Activated naive CD4-positive, alpha-beta T cell treated with anti-CD3 and anti-CD28 coated beads, Interleukin-2, amount 10 ng/mL, durations not matched to agents 7 days and 5 days (primary cell): ENCODE measurements at regions not wholly inside any gene's neighbourhood (a gene's known extent, or its start where the extent isn't known, plus 50 kb on each side); places are given as distances from the start of the nearest gene placed in this dataset.

Experiments
- CTCF ChIA-PET: fragments of 350-600 bp; sonication (Branson Sonifier 250); formaldehyde crosslinking; loops from one replicate; lab custom pipeline; 2021; ENCODE audit warnings: antibody characterized with exemption; lab: Charles Lee
- DNase-seq: peaks from one replicate; pipeline ENCODE4 v3.0.0-alpha.2; 2020
- H3K27ac Mint-ChIP-seq: one replicate; pipeline ENCODE4 v1.8.0; 2021; ENCODE audit warnings: mild to moderate bottlenecking, moderate library complexity, mixed read lengths
- H3K27me3 Mint-ChIP-seq: one replicate; pipeline ENCODE4 v1.8.0; 2021; ENCODE audit warnings: mild to moderate bottlenecking, mixed read lengths
- H3K36me3 Mint-ChIP-seq: one replicate; pipeline ENCODE4 v1.8.0; 2021; ENCODE audit warnings: mixed read lengths
- H3K4me1 Mint-ChIP-seq: one replicate; pipeline ENCODE4 v1.8.0; 2021; ENCODE audit warnings: mixed read lengths
- H3K4me3 Mint-ChIP-seq: one replicate; pipeline ENCODE4 v1.8.0; 2021; ENCODE audit warnings: mild to moderate bottlenecking, moderate library complexity, mixed read lengths
- H3K9me3 Mint-ChIP-seq: one replicate; pipeline ENCODE4 v1.8.0; 2021; ENCODE audit warnings: mixed read lengths

DNA sequence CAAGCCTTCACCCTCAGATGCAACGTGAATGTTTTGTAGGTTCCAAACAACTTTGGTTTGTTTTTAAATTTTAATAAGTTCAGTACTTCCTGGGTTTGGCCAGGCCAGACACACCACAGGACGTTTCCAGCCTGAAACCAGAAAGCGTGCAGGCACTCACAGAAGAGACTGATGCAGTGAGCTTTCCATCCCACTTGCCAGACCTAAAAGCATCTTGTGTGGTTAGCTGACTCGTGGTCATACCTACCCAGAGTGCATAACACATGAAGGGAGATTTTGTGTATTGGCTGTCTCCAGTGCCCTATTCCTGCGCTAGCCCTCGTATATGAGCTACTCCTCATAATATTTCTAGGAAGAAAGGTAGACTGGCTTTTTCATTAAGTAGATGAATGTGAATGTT is 297.3 kb upstream of the FAR2 start:
- CTCF ChIA-PET: no interaction called here
- DNase-seq: no peak
- Mint-ChIP-seq H3K36me3 (no peaks in the 10 kb centered on the region), H3K27ac (no peak overlapping the region), H3K27me3 (no peaks in the 10 kb centered on the region), H3K9me3 (peaks cover 2% of the 10 kb centered on the region), H3K4me3 (no peak overlapping the region), H3K4me1 (no peaks in the 10 kb centered on the region)

DNA sequence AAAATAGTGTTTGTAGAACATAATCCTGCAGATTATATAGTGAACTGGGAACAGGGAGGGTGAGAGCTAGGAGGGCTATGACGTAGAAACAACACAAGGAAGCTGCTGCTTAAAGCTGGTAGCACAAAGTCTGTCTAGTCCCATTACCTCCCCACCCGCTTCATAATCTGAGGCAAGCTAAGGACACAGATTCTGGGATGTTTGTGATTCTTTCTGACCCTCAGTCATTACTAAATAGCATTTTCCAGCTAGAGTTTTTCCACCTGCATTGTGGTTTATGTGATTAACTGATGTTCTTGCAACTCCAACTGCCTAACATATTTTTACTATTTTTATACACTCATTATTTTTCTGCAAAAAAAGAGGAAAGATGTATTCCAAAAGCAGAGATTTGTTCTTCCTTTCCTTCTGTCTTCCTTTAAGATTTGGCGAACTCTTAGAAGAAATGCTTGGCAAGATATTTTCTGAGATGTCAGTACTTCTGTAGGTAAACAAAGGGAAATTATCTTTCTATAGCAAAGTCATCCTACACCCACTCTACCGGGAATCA is 293.2 kb upstream of the FAR2 start:
- CTCF ChIA-PET: no interaction called here
- Mint-ChIP-seq H3K27me3 (no peaks in the 10 kb centered on the region), H3K9me3 (peaks cover 2% of the 10 kb centered on the region), H3K4me1 (no peaks in the 10 kb centered on the region), H3K27ac (no peak overlapping the region), H3K36me3 (no peaks in the 10 kb centered on the region), H3K4me3 (no peak overlapping the region)
- DNase-seq: no peak

DNA sequence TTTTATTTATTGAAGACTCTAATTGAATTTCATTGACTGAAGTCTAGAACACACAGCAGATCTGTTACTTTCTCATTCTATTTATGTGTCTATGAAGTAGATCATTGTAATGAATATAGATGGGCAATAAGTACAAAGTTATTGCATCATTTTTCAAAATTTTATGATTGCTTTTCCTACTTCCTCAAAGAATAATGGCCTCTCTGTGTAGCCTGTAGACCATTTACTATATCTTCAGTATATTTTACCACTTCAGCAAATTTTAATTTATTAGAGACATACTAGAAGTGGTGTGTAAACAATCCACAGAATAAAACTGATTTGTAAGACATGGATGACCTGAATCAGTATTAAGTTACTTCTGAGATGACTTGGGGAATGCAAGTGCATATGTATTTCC is 291.7 kb upstream of the FAR2 start:
- CTCF ChIA-PET: no interaction called here
- H3K4me3 Mint-ChIP-seq: no peak overlapping the region

DNA sequence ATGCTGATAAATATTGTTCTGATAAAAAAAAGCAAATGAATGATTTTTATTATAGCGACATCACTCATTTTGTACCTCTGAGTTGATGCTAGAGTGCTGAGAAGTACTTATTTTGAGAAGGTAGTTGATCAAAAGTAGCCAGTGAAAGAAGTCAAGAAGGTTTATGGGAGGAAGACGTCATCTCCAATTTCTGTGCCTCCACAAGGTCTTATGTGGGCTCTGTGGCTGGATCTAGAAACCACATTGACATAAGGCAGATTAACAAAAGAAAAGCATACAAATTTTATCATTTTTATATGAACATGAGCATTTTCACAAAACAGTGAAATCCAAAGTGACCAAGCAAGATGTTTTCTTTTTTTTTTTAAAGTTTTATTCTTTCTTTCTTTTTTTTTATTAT is 289.5 kb upstream of the FAR2 start:
- H3K27me3 Mint-ChIP-seq: peaks cover 5% of the 10 kb centered on the region
- no peak overlapping the region for H3K27ac Mint-ChIP-seq
- H3K4me3 Mint-ChIP-seq: no peak overlapping the region
- no peaks in the 10 kb centered on the region for H3K4me1 Mint-ChIP-seq
- H3K36me3 Mint-ChIP-seq: no peaks in the 10 kb centered on the region
- CTCF ChIA-PET: no interaction called here
- no peak for DNase-seq
- H3K9me3 Mint-ChIP-seq: no peaks in the 10 kb centered on the region

More for the DNA sequence above, 291.7 kb upstream of the FAR2 start:
- Mint-ChIP-seq H3K27ac (no peak overlapping the region), H3K36me3 (no peaks in the 10 kb centered on the region), H3K27me3 (no peaks in the 10 kb centered on the region), H3K4me1 (no peaks in the 10 kb centered on the region), H3K9me3 (peaks cover 2% of the 10 kb centered on the region)
- no peak for DNase-seq

DNA sequence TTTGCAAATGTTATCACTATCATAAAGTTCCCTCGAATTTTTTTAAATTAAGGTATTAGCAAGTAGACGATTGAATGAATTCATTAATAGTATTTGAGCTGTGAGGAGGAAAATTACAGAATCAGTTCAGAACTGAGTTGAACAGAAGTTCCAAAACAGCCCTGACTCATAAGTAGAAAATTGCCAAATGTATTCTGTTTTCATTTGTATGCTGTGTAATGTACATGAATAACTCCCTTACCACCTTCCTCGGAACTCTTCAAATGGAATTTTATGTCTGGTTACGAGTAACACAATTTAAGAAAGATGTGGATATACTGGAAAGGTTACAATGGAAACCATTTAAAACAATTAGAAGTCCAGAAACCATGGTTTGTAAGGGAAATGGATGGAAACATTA is 283.3 kb upstream of the FAR2 start:
- no peak for DNase-seq
- CTCF ChIA-PET: no interaction called here
- Mint-ChIP-seq H3K27ac (no peak overlapping the region), H3K4me1 (no peaks in the 10 kb centered on the region), H3K27me3 (peaks cover 5% of the 10 kb centered on the region), H3K4me3 (no peak overlapping the region), H3K36me3 (no peaks in the 10 kb centered on the region), H3K9me3 (no peaks in the 10 kb centered on the region)

DNA sequence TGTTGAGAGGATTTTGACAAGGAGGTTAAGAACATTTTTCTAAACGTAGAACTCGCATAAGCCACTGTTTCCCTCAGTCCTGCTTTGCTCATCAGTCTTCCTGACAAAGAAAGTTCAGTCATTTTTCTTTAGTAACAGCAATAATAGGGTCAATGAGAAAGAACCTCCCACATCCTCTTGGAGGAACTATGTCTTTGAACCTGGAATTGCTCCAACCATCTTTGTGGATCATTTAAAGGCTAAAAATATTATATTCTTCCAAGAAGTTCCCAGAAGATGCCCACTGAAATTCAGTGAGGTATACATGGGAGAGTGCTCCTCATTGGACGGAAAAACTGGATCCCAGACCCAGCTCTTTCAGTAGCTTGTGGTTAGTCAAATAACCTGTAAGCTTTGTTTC is 282.8 kb upstream of the FAR2 start:
- Mint-ChIP-seq H3K9me3 (no peaks in the 10 kb centered on the region), H3K27me3 (peaks cover 5% of the 10 kb centered on the region), H3K4me3 (no peak overlapping the region), H3K27ac (no peak overlapping the region), H3K4me1 (no peaks in the 10 kb centered on the region), H3K36me3 (no peaks in the 10 kb centered on the region)
- DNase-seq: no peak
- CTCF ChIA-PET: interaction anchor here (0.6 kb wide), 1 partner anchor 276 kb away, joined by 3 read pairs; no protein-coding TSS in a partner anchor

DNA sequence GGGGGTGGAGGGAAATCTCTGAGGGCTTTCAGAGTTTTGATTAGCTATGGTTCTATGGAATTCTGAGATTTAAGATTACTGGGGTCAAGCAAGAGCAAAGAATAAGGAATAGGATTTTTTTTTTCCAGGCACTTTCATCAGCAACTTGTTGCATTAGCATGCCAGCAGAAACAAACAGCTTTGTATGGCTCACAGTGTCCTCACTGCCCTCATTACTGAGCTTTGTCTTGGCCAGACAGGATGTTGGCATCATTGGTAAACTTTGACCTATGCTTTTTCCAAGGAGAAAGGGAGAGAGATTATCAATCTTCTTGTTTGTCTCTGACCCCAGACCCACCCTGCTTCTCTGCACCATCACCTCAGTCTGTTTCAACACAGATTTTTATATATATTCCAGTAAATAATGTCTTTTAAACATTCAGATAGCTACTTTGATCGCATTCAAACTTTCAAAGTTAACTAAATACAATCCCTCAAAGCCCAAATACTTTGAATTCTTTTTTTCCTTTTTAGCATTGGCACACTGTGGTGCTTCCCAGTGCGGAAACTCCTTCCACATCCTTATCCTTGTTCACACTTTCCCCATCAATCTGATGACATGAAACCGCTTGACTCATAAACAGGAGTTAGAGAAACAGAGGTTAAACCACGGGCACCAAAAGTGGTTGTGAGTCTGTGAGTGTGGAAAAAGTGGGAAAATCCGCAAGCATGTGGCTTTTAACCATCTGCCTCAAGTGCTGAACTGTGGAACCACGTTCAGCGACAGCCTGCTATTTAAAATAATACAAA is 282.2 kb upstream of the FAR2 start:
- no peaks in the 10 kb centered on the region for H3K36me3 Mint-ChIP-seq
- H3K27ac Mint-ChIP-seq: no peak overlapping the region
- no peak for DNase-seq
- no peak overlapping the region for H3K4me3 Mint-ChIP-seq
- H3K9me3 Mint-ChIP-seq: no peaks in the 10 kb centered on the region
- H3K4me1 Mint-ChIP-seq: no peaks in the 10 kb centered on the region
- CTCF ChIA-PET: interaction anchor here (0.6 kb wide), 1 partner anchor 275 kb away, joined by 3 read pairs; no protein-coding TSS in a partner anchor
- H3K27me3 Mint-ChIP-seq: peaks cover 5% of the 10 kb centered on the region

DNA sequence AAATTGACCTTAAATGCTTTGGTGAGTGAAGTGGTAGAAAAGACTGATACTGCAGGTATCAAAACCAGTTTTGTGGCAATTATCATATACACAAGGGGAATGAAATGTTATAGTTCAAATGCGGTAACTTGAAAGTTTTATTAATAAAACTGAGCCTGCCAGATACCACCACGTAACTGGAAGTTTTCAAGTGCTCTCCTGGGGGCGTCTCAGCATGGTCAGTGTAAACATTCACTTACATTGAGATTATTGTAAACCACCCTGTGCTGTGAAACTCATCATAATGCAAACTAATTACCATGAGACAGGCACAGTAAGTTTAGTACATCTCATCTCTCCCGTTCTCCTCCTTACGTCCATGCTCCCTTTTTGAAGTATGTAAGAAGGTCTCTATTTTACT is 280.7 kb upstream of the FAR2 start:
- Mint-ChIP-seq H3K27ac (no peak overlapping the region), H3K4me1 (no peaks in the 10 kb centered on the region), H3K4me3 (no peak overlapping the region), H3K27me3 (peaks cover 5% of the 10 kb centered on the region), H3K9me3 (no peaks in the 10 kb centered on the region), H3K36me3 (no peaks in the 10 kb centered on the region)
- DNase-seq: no peak
- CTCF ChIA-PET: interaction anchor here (1.0 kb wide), 1 partner anchor 220 kb away, joined by 3 read pairs; no protein-coding TSS in a partner anchor

DNA sequence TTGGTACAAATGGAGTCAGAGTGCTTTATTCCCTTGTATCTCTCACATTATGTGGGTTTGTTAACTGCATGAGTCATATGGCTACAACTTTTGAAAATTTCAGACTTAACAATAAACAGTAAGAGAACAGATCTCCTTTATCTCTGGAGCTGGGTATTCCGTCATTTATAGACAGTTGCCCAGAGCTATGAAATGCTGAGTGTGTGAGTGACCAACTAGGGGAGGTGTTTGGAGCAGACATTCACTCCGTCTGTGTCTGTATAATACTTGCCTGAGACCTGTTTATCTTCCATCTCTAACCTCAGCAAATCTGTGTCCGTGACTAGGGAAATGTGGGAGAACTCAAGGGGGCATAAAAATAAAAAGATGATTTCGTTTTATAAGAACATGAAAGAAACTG is 279.9 kb upstream of the FAR2 start:
- H3K36me3 Mint-ChIP-seq: no peaks in the 10 kb centered on the region
- no peaks in the 10 kb centered on the region for H3K27me3 Mint-ChIP-seq
- H3K27ac Mint-ChIP-seq: no peak overlapping the region
- no peak overlapping the region for H3K4me3 Mint-ChIP-seq
- CTCF ChIA-PET: no interaction called here
- no peaks in the 10 kb centered on the region for H3K9me3 Mint-ChIP-seq
- H3K4me1 Mint-ChIP-seq: no peaks in the 10 kb centered on the region
- no peak for DNase-seq

DNA sequence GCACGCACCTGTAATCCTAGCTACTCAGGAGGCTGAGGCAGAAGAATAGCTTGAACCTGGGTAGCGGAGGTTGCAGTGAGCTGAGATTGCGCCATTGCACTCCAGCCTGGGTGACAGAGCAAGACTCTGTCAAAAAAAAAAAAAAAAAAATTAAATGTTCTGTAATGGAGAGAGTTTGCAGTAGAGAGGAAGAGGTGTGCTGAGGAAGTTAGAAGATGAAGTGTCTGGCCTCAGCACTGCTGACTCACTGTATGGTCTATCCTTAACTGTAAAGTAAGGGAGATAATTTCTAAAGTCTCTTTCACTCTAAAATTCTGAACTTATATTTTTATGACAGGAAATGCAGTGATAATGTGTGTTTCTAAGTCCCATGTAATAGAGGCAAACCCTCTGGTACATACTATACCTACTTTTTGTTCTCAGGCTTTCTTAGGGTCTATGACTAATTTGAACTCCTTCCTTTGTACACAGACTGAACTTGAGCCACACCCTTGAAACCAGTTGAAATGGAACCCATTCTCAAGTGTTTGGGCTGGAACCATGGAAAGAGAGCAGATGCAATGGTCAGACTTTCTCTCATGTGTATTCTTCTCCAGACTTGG is 278.1 kb upstream of the FAR2 start:
- Mint-ChIP-seq H3K27me3 (no peaks in the 10 kb centered on the region), H3K27ac (no peak overlapping the region), H3K4me3 (no peak overlapping the region), H3K9me3 (no peaks in the 10 kb centered on the region), H3K4me1 (no peaks in the 10 kb centered on the region), H3K36me3 (no peaks in the 10 kb centered on the region)
- DNase-seq: no peak
- CTCF ChIA-PET: interaction anchor here (0.7 kb wide), 1 partner anchor 270 kb away, joined by 3 read pairs; no protein-coding TSS in a partner anchor

DNA sequence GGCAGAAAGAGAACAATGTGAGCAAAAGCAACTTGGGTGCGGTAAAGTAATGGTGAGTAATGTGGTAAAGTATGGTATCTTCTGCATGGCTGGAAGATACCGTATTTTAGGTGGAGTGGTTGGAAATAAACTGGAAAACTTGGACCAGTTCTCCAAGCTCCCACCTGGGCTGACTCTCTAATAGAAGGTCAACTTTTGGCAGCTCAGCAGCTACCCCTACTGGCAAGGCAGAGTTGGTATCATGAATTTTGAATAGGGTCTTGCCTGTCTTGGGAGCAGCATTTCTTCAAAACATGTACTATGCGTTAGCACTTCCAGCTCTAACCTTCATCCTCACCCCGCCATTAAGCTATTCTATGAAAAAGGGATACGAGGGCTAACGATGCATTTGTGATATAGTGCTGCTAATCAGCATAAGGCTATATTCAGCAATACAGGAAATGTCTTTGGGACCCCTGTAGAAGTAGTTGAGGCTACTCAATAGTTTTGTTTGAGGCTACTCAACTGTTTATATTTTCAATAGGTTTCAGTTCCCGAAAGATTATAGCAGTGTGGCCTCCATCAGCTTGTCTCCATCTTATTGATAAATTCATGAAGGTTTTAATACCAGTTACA is 276.3 kb upstream of the FAR2 start:
- no peaks in the 10 kb centered on the region for H3K36me3 Mint-ChIP-seq
- peak; percentile 33 for DNase-seq
- H3K4me1 Mint-ChIP-seq: no peaks in the 10 kb centered on the region
- CTCF ChIA-PET: interaction anchor here (0.5 to 0.9 kb wide), 4 partner anchors 592 to 1139 kb away, joined by 3 to 5 read pairs (median 3); no protein-coding TSS in a partner anchor
- no peaks in the 10 kb centered on the region for H3K27me3 Mint-ChIP-seq
- no peak overlapping the region for H3K27ac Mint-ChIP-seq
- no peak overlapping the region for H3K4me3 Mint-ChIP-seq
- H3K9me3 Mint-ChIP-seq: no peaks in the 10 kb centered on the region

DNA sequence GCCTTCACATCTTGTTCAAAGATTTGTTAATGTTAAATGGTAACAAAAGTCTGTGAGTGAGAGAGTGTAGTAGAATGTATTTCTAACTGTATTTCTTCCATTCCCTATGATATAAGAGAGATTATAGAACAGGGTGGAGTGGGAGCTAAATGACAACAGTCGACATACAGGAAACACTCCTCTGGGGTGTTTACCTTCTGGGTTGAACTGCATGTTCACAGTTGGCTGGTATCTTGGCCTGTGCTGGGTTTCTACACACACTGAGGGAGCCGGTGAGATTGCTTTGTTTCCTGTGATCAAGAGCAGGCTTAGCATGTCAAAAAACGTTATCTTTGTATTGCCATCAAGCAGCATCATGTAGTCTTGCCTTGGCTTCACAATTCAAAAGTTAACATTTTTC is 274.3 kb upstream of the FAR2 start:
- no peaks in the 10 kb centered on the region for H3K4me1 Mint-ChIP-seq
- no peaks in the 10 kb centered on the region for H3K9me3 Mint-ChIP-seq
- CTCF ChIA-PET: interaction anchor here (0.6 kb wide), 1 partner anchor 1933 kb away, joined by 3 read pairs; no protein-coding TSS in a partner anchor
- no peaks in the 10 kb centered on the region for H3K27me3 Mint-ChIP-seq
- H3K4me3 Mint-ChIP-seq: no peak overlapping the region
- H3K36me3 Mint-ChIP-seq: no peaks in the 10 kb centered on the region
- no peak for DNase-seq
- H3K27ac Mint-ChIP-seq: no peak overlapping the region

DNA sequence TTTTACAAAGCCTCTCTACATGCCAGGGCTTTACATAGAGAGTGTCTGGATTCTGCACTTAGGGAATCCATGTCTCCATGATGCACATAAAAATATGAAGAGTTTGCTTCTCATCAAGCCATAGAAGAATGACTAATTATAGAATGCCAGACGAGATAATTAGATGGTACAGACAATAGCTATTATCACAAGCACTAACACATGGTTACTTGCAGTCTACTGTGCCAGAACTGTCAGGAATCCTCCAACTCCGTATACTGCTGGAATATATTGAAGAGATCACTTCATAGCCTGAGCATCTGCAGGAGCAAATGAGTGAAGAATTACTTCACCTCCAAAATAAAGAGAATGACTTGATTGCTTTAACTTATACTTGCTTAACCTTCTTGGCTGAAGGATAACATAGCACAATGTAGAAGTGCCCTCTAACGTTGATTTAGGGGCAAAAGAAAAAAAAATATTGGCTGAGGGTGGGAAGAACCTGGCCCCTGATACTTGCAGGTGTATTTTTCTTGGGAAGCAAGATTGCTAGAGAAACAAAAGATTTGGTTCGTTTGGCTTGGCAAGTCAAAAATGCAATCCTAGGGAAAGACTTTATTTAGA is 272.8 kb upstream of the FAR2 start:
- H3K9me3 Mint-ChIP-seq: no peaks in the 10 kb centered on the region
- no peak overlapping the region for H3K27ac Mint-ChIP-seq
- no peaks in the 10 kb centered on the region for H3K36me3 Mint-ChIP-seq
- no peaks in the 10 kb centered on the region for H3K27me3 Mint-ChIP-seq
- CTCF ChIA-PET: no interaction called here
- no peak for DNase-seq
- H3K4me3 Mint-ChIP-seq: no peak overlapping the region
- no peaks in the 10 kb centered on the region for H3K4me1 Mint-ChIP-seq

DNA sequence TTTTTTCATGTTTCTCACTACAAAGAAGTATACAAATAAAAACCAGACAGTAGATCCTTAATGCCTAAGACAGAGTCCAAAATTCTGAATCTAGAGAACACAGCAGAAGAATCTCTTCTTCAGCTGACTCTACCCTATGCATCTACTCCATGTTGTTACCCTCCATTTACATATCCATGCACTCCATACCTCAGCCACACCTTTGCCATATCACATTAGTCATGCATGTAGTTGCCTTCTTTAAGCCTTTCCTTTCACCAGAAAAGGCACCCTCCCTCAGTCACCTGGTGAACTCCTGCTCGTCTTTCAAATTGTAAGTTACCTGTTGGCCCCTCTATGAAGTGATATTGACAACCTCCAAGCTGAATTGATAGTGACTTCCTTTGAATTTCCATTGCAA is 271.2 kb upstream of the FAR2 start:
- no peak overlapping the region for H3K4me3 Mint-ChIP-seq
- CTCF ChIA-PET: no interaction called here
- no peaks in the 10 kb centered on the region for H3K9me3 Mint-ChIP-seq

More for the DNA sequence above, 271.2 kb upstream of the FAR2 start:
- DNase-seq: no peak
- Mint-ChIP-seq H3K36me3 (no peaks in the 10 kb centered on the region), H3K27ac (no peak overlapping the region), H3K4me1 (no peaks in the 10 kb centered on the region), H3K27me3 (no peaks in the 10 kb centered on the region)
